ENCODE measurements at regions not wholly inside any gene's neighbourhood (a gene's known extent, or its start where the extent isn't known, plus 50 kb on each side); places are given as distances from the start of the nearest gene placed in this dataset.

DNA sequence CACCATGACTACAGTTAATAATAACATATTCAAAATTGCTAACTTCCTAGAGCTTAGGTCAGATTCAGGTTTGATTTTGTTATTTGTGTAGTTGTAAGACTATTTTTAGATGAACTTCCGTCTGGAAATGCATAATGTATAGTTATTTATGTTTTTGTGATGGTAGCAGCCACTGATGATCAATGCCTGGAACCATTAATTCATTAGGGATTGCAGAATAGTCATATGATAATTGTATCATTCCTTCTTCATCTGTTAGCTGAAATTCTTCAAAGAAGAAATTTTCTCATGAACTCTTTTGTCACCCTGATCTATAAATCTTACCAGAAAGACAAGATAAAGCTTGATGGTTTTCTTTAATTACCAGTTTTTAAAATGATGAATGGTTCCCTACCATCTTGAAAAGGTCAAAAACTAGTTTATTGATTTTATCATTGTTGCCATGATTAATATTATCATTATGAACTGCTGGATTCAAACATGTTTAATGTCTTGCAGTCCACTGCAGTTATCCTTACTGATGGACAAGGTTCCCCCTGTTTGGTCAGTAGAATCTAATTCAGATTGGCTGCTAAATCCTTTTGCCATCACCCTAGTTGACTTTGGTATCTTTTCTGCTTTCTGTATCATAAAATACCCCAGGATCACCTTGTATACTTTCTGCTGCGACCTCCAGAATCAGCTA, 433.3 kb downstream of the GPAM start:
- DNase-seq: no peak

DNA sequence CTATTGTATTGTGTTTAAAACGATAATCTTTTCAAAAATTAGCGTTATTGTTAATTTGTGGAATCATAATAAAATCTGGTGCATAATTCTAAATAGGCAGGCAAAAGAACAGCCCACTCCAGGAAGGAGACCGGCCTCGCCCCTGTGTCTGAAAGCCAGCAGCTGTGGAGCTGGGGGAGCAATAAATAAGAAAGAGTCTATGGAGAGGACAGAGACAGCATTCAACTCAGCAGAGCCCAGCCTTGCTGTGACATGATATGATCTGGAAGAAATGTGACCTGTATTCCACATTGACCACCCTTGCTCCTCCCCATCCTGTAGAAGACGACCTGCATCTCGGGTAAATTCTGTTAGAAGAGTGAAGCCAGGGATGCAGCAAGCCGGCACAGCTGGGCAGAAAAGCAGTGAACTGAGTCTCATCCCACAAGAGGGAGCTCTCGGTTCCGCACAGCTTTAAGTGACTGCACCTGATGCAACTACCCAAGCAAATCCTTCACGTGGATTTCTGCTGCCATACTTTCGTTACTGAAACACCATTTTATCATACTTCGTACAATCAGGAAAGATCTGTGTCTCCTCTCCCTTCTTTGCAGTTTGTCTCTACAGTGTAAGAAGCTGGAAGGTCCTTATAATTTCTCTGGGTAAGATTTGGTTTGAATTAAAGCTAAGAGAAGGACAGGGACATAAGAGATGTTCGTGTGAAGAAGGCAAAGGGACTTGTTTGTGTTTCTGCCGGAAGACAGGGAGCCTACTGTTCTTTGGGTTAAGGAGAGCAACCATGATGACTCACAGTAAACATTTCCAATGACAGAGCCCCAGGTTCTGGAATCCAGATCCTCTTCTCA, 427.1 kb downstream of the GPAM start:
- no peak for DNase-seq

DNA sequence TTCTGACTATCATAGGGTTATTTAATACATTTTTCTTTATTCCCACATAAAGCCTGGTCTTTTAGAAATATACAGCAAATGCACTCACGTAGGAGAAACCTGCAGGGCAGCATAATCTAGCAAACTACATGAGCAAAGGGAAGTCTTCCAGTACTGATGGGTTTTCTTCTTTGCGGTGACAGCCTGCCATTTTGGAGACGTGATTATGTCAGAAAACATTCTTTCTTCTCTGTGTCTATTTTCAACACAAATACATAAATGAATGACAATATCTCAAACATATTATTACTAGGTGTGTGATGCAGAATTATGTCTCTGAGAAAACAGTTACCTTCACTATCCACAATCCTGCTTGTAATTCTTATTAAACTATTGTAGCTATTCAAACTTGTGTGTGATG, 425.0 kb downstream of the GPAM start:
- no peak for DNase-seq

DNA sequence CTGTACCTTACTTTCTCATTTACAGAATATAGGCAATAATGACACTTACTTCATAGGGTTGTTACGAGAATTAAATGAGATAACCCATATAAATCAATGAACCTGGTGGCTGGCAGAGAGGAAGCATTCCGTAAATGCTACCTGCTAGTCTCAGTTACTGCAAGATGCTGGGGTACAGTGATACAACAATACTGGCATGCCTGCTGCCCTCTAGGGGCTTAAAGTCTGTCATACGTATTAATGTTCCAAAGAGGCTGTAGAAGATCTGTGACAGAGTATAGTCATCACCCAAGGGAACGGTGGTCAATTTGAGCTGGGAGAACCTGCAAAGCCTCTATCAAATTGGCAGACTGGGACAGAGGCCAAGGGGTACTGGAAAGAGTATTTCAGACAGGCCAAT, 421.5 kb downstream of the GPAM start:
- DNase-seq: no peak

DNA sequence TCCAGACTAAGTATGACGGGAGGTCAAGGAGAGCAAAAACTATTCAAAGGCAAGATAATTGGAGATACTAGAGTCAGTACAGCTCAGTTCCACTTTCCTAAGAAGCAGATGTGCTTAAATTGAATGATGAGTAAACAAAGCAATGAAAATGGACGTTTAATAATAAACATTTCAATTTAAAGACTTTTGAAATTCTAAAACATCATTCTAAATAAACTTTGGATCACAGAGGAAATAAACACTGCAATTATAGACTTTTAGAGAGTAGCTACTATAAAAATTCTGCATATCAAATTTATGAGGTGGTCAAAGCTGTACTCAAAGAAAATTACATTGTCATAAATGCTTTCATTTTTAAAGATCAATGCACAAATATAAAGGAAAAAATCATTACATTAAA, 418.3 kb downstream of the GPAM start:
- DNase-seq: no peak

DNA sequence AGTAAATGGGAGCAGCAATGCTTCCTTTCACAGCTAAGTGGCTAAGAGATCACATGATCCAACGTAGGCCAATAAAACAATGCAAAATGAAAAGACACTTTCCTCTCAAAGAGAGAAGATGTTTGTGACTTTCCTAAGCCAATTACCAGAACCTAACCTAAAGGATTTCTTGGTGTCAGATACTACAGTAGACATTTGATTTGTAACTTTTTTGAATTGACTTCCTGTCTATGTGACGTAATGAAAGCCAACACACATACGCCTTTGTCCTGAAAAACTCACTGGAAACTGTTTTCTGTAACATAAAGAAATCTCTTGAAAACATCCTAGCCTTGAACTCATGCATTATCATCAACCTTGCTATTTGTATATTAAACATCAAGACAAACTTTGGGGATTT, 417.1 kb downstream of the GPAM start:
- no peak for DNase-seq

DNA sequence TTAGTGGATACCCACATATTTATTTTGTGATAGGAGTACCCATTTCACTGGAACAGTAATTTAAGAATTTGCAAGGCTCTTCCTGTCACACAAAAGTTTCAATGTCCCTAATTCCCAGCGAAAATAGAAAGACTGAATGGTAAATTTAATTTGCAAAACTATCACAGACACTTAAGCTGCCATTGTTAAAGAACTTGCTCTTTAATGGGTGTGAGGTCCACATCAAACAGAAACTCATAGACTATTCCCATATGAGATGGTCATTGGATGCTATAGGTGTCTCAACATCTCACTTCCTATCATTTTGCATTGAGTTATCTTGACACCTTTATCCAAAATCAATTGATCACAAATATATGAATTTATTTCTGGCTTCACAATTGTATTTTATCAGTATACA, 415.9 kb downstream of the GPAM start:
- no peak for DNase-seq

DNA sequence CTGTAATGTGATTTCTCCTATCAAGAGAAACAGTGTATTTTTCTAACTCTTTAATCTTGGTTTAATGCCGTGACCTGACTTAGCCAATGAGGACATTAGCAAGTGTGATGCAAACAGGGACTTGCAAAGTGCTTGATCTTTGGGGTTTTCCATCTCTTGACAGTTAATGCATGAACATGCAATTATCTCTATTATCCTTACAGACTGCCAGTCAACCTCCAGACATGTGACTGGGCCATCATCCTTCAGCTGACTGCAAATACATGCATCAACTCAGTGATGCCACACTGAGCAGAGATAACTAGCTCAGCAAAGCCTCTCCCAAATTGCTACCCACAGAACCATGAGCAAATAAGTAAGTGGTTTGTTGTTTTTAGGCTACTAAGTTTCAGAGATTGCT, 409.6 kb downstream of the GPAM start:
- no peak for DNase-seq

DNA sequence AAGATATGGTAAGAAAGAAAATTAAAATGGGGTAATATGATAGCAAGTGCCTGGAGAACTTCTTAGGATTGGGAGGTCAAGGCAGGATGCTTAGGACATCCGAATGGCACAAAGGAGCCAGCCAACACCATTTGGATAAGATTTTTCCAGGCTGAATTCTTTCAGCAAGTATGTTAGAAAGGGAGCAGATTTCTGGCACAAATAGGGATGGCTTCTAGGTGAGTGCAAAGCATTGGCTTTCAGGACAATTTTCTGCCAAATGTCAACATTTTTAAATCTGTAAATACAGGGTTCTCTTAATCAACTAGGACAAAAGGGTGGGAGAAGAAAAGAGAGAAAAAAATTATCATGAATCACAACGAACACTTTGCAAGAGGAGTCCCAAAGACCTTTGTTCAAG, 409.1 kb downstream of the GPAM start:
- no peak for DNase-seq

DNA sequence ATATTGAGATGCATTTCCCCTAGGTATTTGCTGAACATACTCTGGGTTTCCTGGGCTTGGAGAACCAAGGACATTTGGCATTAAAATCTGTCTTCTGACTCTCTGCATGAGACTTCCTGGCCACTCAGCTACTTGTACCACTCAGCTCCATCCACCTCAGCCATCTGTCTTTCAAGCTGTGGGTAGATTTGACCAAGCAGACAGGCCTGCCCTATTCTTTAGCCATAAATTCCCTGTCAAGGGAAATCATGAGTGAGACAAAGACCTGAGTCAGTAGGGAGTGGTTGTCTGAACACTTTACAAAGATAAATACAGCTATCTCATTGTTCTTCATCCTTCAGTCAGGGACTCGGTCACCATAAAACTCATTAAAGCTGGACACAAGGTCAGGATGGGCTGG, 399.1 kb downstream of the GPAM start:
- DNase-seq: no peak

DNA sequence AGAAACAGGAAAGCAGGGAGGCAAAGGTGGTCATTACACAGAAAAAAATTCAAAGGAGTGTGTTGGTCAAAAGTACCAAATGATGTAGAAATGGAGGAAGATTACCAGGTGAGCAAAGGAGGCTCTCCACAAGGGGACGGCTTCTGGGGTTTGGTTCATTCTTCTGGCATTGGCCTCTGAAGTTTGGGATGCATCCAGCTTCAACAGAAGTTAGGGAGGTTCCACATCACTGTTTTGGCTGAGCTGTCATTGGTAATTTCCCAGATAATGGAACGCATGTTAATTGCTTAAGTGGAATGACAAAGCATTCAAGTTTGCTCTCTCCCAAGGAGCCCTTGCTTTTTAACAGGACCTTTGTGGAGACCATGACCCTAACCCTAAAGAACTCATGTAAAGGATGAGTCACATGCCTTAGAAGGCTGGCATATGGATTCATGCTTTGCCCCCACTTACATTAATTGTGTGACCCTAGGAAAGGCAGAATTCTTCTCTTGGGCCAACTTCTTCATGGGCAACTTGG, 398.6 kb downstream of the GPAM start:
- DNase-seq: no peak

DNA sequence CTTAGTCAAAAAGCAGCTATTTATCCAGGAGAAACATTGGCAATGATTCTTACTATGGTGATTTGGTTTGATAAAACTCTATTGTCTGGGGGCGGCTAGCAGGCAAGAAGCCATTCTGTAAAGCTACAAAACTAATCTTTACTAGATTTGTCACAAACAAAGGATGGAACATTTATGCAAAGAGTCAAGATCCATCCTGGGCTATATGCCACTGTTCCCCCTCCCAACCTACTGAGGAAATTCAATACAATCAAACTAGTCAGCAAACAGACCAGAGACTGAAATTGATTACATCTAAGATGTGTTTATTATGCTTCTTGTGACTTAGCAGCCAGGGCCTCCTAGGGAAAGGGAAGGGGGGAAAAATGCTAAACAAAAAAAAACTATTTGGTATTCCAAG, 397.6 kb downstream of the GPAM start:
- DNase-seq: no peak

DNA sequence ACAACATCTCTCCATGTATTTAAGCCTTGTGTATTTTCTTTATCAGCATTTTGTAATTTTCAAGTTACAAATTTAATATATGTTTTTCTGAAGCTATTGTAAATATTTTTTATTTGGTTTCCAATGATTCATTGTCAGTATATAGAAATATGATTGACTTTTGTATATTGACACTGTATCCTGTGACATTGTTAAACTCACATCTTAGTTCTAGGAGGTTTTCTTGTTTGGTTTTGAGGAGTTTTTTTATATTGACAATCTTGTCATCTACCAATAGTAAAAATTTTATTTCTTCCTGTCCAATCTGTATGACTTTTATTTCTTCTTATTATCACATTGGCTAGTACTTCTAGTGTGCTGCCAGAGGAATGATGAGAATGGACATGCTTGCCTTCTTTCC, 393.7 kb downstream of the GPAM start:
- DNase-seq: no peak

DNA sequence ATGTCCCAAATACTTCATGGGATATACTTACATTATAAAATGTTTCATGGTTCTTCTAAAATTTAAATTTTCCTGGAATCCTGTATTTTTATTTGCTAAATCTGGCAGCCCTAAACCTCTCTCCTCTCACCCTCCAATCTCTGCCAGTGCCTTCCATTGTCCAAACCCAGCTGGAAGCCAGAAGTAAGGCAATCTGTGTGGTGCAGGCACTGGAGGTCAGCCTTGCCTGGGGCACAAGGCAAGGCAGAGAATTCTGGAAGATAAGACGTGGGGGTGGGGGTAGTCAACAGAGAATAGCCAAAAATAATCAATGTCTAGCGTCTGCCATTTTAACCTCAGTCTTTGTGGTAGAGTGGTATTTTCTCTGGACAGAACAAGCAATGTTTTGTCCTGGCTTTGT, 381.7 kb downstream of the GPAM start:
- no peak for DNase-seq

DNA sequence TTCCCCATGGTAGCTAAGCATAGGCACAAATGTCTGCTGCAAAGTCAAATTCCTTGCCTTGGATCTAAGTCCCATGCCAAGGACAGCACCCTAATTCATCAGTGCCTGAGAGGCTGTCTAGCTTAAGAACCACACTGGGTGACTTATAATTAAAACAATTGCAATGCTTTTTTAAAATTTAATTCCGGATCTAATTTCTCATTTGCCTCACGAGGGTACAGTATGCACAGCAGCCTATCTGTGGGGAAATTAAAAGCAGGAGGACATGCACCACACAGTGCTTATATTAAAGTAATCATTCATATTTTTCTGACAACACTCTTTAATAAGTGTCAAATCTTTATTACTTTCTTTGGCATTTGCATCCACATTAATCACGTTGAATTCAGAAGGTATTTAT, 378.8 kb downstream of the GPAM start:
- no peak for DNase-seq

DNA sequence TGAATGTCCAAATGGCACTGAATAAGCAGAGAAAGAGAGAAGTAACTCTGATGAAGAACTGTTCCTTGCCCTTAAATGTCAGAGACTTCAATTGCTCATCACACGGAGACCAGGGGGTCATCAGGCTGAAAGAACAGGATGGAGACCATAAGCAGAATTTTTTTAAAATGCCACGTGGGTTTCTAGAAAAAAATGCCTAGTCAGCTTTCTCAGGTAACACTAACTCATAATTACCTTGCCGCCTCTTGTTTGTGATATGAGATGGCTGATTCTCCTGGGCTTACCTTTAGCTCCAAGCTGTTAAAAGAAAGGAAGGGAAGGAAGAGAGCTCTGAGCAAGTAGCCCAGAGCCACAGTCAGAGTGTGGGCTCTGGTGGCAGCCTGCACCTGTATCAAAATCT, 372.0 kb downstream of the GPAM start:
- DNase-seq: no peak

DNA sequence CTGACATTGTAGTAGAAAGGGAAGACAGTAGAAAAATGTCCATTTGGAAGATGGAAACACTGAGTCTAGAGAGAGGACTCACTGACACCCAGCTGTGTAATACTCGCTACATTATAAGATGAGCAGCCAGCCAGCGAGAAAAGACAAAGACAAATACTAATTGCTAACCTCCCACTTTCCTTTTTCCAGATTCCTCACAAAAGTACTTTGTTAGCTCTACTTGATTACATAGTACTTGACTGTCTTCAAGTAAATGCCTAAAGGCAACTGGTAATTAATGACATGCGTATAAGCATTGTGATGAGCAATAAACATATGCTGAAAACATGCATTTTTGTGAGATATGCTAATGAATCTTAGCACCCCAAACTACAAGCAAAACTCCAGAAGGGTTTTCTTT, 363.1 kb downstream of the GPAM start:
- DNase-seq: no peak

DNA sequence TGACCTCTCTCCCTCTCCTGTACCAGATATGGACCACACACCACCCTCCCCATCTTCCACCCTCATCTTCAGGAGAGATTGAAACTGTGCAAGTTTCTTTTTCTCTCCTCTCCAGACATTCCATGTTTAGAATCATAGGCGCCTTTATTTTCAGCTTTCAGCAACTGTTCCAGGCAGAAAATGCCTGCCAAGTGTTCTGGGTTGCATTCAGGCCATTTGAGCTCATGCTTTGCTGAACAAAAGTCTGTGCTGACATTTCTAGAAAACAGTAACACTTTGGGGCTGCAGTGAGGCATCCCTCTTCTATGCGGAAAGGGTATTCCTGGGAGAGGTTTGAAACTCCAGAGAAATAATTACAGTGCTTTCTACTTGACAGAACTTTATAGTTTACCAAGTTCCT, 361.7 kb downstream of the GPAM start:
- DNase-seq: no peak

DNA sequence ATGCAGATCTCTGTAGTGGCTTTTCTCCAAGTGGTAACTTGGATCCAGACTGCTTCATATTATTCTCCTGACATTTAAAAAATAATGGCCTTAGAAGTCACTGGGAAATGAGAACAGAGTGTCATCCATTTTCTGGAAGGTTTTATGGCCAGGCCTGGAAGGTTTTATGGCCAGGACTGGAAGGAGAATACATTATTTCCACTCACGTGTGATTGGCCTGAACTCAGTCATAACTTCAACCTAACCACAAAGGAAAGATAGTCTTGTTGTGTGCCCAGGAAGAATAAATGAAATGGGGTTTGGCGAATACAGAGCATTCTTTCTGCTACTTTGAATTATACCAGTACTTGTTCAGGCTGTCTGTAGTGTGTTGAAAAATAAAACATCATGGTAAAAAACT, 360.9 kb downstream of the GPAM start:
- DNase-seq: no peak

DNA sequence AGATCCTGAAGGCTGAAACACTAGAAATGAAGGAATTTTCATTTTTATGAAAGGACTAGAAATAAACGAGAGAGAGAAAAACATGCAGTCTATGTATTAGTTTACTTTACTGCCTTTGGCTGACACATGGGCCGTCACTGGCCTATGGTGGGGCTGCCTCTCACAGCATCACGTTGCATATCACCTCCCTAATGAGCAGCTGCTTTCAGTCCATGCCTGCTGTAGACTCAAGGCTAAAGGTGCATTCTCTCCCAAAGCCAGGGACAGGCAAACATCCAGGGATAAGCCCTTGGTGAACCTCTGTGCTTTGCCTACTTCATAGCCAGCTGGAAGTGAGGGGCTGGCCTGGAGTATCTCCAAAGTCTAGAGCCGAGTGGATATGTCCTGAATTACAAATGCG, 359.4 kb downstream of the GPAM start:
- no peak for DNase-seq

DNA sequence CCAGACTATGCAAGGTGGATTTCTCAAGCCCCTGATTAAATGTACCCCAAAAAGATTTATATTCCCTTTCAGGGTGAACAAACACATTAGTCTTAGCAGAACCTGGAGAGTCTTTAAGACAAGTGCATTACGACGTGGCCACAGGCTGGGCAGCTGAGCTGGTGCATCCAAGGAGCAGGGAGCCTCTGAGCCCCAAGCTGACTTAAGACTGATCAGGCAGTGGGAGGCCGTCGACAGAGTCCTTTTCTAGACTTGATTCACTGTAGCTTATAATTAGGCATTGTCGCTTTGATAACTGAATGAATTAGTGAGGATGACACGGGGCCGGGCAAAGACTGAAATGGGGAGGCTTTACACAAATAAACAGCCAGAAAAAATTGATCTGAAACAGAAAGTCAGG, 353.2 kb downstream of the GPAM start:
- DNase-seq: no peak

DNA sequence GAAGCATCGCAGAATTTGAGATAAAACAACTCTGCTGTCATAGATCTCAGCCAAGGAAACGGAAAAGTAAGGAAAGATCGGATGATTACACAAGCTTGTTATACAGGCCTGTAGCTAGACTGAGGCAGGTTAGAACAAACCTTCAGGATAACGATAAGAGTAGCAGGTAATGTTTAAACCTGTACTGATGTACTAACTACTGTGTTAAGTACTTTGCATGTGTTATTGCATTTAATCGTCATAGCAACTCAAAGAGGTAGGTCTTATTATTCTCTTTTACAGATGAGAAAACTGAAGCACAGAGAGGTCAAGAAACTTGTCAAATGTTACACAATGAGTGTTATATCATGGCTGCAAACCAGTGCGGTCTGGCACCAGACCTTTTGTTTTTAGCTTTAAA, 352.5 kb downstream of the GPAM start:
- no peak for DNase-seq

DNA sequence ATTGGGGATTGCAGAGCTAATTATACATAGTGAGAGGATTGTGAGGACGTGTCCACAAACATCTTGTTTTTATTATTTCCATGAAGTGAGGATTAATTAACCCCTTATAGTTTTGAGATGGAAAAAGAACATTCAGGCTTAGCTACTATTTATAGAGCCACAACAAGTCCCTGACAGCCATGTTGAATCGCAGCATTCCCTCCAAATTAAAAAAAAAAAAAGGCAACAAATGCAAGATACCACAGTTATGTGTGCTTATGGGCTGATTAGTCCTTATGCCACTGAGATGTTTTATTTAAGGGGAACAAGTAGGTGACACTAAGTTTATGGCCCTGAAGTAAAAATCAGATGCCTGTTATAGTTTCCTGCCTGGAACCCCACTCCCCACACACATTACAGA, 350.3 kb downstream of the GPAM start:
- no peak for DNase-seq

DNA sequence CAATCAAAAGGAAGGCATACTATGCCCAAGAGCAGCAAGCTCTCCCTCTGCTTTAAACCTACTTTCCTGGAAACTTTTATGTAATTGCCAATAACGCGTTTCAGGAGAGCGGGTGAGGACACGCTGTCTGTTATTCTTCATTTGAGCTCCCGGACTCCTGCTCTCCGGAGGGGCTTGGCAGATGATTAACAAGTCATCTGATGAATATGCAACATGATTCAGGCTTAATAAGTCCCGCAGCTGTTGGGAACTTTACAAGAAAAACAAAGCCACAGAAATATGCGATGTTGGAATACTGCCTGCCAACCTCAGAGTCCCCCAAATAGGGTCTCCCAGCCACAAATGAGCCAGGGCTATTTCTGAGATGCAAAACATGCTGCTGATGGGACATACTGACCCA, 348.0 kb downstream of the GPAM start:
- DNase-seq: no peak
